HL-60 (cell line): ENCODE measurements at regions not wholly inside any gene's neighbourhood (a gene's known extent, or its start where the extent isn't known, plus 50 kb on each side); places are given as distances from the start of the nearest gene placed in this dataset.
A peak's percentile ranks its signal among the peaks of the same experiment; 100 is the strongest.

Experiments
- DNase-seq, 2 experiments: peaks; one replicate each; pipeline ENCODE4 v3.0.0-alpha.2; 2010 to 2020; ENCODE audit warnings: low read depth in 1 of 2, low spot score in 1 of 2
- H3K27ac ChIP-seq: fragments of 250-450 bp; sonication (Bioruptor Pico); replicated peaks from 2 replicates; pipeline ENCODE4 v1.5.1; 2020; ENCODE audit warnings: mild to moderate bottlenecking, moderate library complexity
- H3K27me3 ChIP-seq: fragments of 250-450 bp; sonication (Bioruptor Pico); 2 replicates; pipeline ENCODE4 v1.5.1; 2021; ENCODE audit warnings: mild to moderate bottlenecking, moderate library complexity; ENCODE audit not compliant: insufficient read depth, poor library complexity, severe bottlenecking
- H3K4me3 ChIP-seq: replicated peaks from 2 replicates; pipeline ENCODE4 v1.5.1; 2011; ENCODE audit warnings: mild to moderate bottlenecking, control low read depth, low read length; ENCODE audit not compliant: insufficient read depth
- CTCF ChIP-seq: IDR thresholded peaks from one replicate; pipeline ENCODE4 v1.5.1; 2011; ENCODE audit warnings: low read length, control low read depth, inconsistent platforms; ENCODE audit not compliant: insufficient read depth
- GABPA ChIP-seq: IDR thresholded peaks from 2 replicates; pipeline ENCODE4 v1.6.1; 2012; ENCODE audit warnings: low read depth
- POLR2AphosphoS5 ChIP-seq: IDR thresholded peaks from 2 replicates; pipeline ENCODE4 v1.6.1; 2012; ENCODE audit warnings: low read depth
- REST ChIP-seq: IDR thresholded peaks from 2 replicates; pipeline ENCODE4 v1.6.1; 2012; ENCODE audit warnings: low read depth; ENCODE audit not compliant: insufficient replicate concordance
- SPI1 ChIP-seq: IDR thresholded peaks from 2 replicates; pipeline ENCODE4 v1.6.1; 2012; ENCODE audit warnings: low read depth, mild to moderate bottlenecking, borderline replicate concordance

- Histone ChIP-seq H3K27ac (no peak overlapping the region), H3K4me3 (no peak overlapping the region), H3K27me3 (no peaks in the 10 kb centered on the region)
- peak in 1 of 2 experiments; percentile 59 for DNase-seq
- TF ChIP-seq CTCF (peak; percentile 63), SPI1 (no peak), GABPA (no peak)
Observed at GRCh38 chr1:165129568-165130164, 226.8 kb downstream of the LMX1A start.

GRCh38 chr1:165124772-165125171 lies 231.7 kb downstream of the LMX1A start:
- H3K27ac ChIP-seq: no peak overlapping the region
- TF ChIP-seq CTCF: no peak
- no peak for TF ChIP-seq REST
- TF ChIP-seq GABPA: no peak
- no peak for TF ChIP-seq SPI1
- TF ChIP-seq POLR2AphosphoS5: no peak
- no peaks in the 10 kb centered on the region for H3K27me3 ChIP-seq
- DNase-seq: no peak
- H3K4me3 ChIP-seq: no peak overlapping the region

GRCh38 chr1:165119086-165119485 lies 237.4 kb downstream of the LMX1A start:
- DNase-seq: no peak
- Histone ChIP-seq H3K27me3 (peaks cover 14% of the 10 kb centered on the region), H3K4me3 (no peak overlapping the region), H3K27ac (no peak overlapping the region)
- TF ChIP-seq REST (no peak), CTCF (no peak), SPI1 (no peak), GABPA (no peak), POLR2AphosphoS5 (no peak)

- TF ChIP-seq SPI1: no peak
- no peak for TF ChIP-seq GABPA
- no peak for TF ChIP-seq CTCF
- no peak for TF ChIP-seq REST
- TF ChIP-seq POLR2AphosphoS5: no peak
- Histone ChIP-seq H3K27ac (no peak overlapping the region), H3K27me3 (peaks cover 14% of the 10 kb centered on the region), H3K4me3 (no peak overlapping the region)
- no peak for DNase-seq
Observed at GRCh38 chr1:165117482-165117881, 239.0 kb downstream of the LMX1A start.
